Panc1 (cell line): ENCODE measurements at regions not wholly inside any gene's neighbourhood (a gene's known extent, or its start where the extent isn't known, plus 50 kb on each side); places are given as distances from the start of the nearest gene placed in this dataset.
"Not testable (repeated sequence)": the region's sequence is repeated elsewhere in the genome, so short reads cannot be mapped to it uniquely, and the experiment has no call there.

ENCODE experiments used
- ATAC-seq: fragments of 200-7000 bp; cut with Tn5 transposase; 2 replicates; pipeline ENCODE4 v1.9.1; 2020; ENCODE audit warnings: mild to moderate bottlenecking, moderate library complexity
- BruUV-seq: library from RNA; stranded (reverse); fragments of 400-500 nt; replicated peaks from 2 replicates; lab custom pipeline; 2021; lab: Mats Ljungman, UMichigan
- CTCF ChIA-PET: fragments of 300-600 bp; sonication (Branson Sonifier 250); formaldehyde crosslinking; loops from one replicate; lab custom pipeline; 2022; ENCODE audit warnings: antibody characterized with exemption; lab: Charles Lee
- POLR2A ChIA-PET: fragments of 300-600 bp; sonication (Branson Sonifier 250); formaldehyde crosslinking; loops from one replicate; lab custom pipeline; 2022; ENCODE audit warnings: antibody characterized with exemption; lab: Charles Lee
- DNase-seq: peaks from one replicate; pipeline ENCODE4 v3.0.0-alpha.2; 2010; ENCODE audit warnings: low read depth, low spot score
- H3K27ac ChIP-seq: 2 replicates; pipeline ENCODE4 v1.5.1; 2011; ENCODE audit warnings: mild to moderate bottlenecking, low read length, inconsistent platforms
- H3K27me3 ChIP-seq: fragments of 200-500 bp; sonication (Bioruptor generic); 2 replicates; pipeline ENCODE4 v1.6.0; 2014; ENCODE audit warnings: low read length, inconsistent platforms; ENCODE audit not compliant: control insufficient read depth, insufficient read depth
- H3K36me3 ChIP-seq: fragments of 200-500 bp; sonication (Bioruptor generic); 2 replicates; pipeline ENCODE4 v1.5.1; 2014; ENCODE audit warnings: inconsistent platforms, mild to moderate bottlenecking, low read length, moderate library complexity; ENCODE audit not compliant: control insufficient read depth, insufficient read depth
- H3K4me1 ChIP-seq: 2 replicates; pipeline ENCODE4 v1.5.1; 2011; ENCODE audit warnings: inconsistent platforms, mild to moderate bottlenecking, low read length, moderate library complexity; ENCODE audit not compliant: control insufficient read depth, insufficient read depth
- H3K4me3 ChIP-seq, 2 experiments: 2 replicates each; pipeline ENCODE4 v1.5.1; 2011 to 2012; ENCODE audit warnings: low read depth in 2 of 2, low read length in 2 of 2, mild to moderate bottlenecking in 2 of 2, inconsistent platforms in 1 of 2, moderate library complexity in 1 of 2
- H3K9me3 ChIP-seq: fragments of 200-500 bp; sonication (Bioruptor generic); 2 replicates; pipeline ENCODE4 v1.5.1; 2014; ENCODE audit warnings: low read depth, mild to moderate bottlenecking, inconsistent platforms, low read length, moderate library complexity; ENCODE audit not compliant: control insufficient read depth, insufficient read depth
- CTCF ChIP-seq: fragments of 450-650 bp; IDR thresholded peaks from 2 replicates; pipeline ENCODE4 v1.5.1; 2017; ENCODE audit warnings: mild to moderate bottlenecking
- POLR2AphosphoS5 ChIP-seq: IDR thresholded peaks from 2 replicates; pipeline ENCODE4 v1.6.1; 2012; ENCODE audit warnings: mild to moderate bottlenecking, low read depth, low read length, moderate library complexity
- SIN3A ChIP-seq: IDR thresholded peaks from 2 replicates; pipeline ENCODE4 v1.6.1; 2012; ENCODE audit warnings: low read depth, mild to moderate bottlenecking, low read length, moderate library complexity, borderline replicate concordance; ENCODE audit not compliant: insufficient read depth
- TCF7L2 ChIP-seq: IDR thresholded peaks from 2 replicates; pipeline ENCODE4 v1.6.1; 2011; ENCODE audit warnings: mild to moderate bottlenecking, low read depth, low read length, inconsistent platforms
- in situ Hi-C: cut with HindIII; loops from 2 replicates; pipeline ENCODE4 v1.10.0; 2016; ENCODE audit warnings: low sequenced_read_pairs, low pct_unique_long_range_greater_than_20kb
- intact Hi-C: fragments of 100-400 bp; cut with micrococcal nuclease; formaldehyde crosslinking; loops from one replicate; pipeline ENCODE4 v1.10.0; 2022; ENCODE audit not compliant: unreplicated experiment
- TF ChIP-seq, protein P1 (sequence below), 2 experiments: IDR thresholded peaks; 2 replicates each; pipeline ENCODE4 v1.6.1; 2011 to 2012; ENCODE audit warnings: low read depth in 2 of 2, control low read depth in 1 of 2, low read length in 1 of 2, mild to moderate bottlenecking in 1 of 2, moderate library complexity in 1 of 2; ENCODE audit not compliant: insufficient read depth in 1 of 2

GRCh38 chr5:150960791-150961396 is 56.1 kb upstream of the ZNF300 start:
- no peaks in the 10 kb centered on the region for H3K36me3 ChIP-seq
- in situ Hi-C loops, result no loop called here
- CTCF ChIA-PET, result no interaction called here
- peaks cover 39% of the 10 kb centered on the region for H3K9me3 ChIP-seq
- no peaks in the 10 kb centered on the region for H3K4me1 ChIP-seq
- H3K4me3 ChIP-seq, result no peak overlapping the region
- H3K27ac ChIP-seq, result no peak overlapping the region
- no peak for ATAC-seq
- no TSS peak for BruUV-seq
- TF ChIP-seq SIN3A (no peak), CTCF (no peak), TCF7L2 (no peak), POLR2AphosphoS5 (no peak)
- TF ChIP-seq, protein P1, sequence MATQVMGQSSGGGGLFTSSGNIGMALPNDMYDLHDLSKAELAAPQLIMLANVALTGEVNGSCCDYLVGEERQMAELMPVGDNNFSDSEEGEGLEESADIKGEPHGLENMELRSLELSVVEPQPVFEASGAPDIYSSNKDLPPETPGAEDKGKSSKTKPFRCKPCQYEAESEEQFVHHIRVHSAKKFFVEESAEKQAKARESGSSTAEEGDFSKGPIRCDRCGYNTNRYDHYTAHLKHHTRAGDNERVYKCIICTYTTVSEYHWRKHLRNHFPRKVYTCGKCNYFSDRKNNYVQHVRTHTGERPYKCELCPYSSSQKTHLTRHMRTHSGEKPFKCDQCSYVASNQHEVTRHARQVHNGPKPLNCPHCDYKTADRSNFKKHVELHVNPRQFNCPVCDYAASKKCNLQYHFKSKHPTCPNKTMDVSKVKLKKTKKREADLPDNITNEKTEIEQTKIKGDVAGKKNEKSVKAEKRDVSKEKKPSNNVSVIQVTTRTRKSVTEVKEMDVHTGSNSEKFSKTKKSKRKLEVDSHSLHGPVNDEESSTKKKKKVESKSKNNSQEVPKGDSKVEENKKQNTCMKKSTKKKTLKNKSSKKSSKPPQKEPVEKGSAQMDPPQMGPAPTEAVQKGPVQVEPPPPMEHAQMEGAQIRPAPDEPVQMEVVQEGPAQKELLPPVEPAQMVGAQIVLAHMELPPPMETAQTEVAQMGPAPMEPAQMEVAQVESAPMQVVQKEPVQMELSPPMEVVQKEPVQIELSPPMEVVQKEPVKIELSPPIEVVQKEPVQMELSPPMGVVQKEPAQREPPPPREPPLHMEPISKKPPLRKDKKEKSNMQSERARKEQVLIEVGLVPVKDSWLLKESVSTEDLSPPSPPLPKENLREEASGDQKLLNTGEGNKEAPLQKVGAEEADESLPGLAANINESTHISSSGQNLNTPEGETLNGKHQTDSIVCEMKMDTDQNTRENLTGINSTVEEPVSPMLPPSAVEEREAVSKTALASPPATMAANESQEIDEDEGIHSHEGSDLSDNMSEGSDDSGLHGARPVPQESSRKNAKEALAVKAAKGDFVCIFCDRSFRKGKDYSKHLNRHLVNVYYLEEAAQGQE (IDR thresholded peaks at IDR 0.05; ENCODE audit: insufficient read depth in 1 of 2, low read depth in 2 of 2, low read length in 1 of 2), result no peak
- POLR2A ChIA-PET, result interaction anchor here (0.6 kb wide), 1 partner anchor 44 kb away, joined by 7 read pairs; no protein-coding TSS in a partner anchor
- no peak for DNase-seq
- intact Hi-C loops, result no loop called here
- H3K27me3 ChIP-seq, result no peaks in the 10 kb centered on the region

DNA sequence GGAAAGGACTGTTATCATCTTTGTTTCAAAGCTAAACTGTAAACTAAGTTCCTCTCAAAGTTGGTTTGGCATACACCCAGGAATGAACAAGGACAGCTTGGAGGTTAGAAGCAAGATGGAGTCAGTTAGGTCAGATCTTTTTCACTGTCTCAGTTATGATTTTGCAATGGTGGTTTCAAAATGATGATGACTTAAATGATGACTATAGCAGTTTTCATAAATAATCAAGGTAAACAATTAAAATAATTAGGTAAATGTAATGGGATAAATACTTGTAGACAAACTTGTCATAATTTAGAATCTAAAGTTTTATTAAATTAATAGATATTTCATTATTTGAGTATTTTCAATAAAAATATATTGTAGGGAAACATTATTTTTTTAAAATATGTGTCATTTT is 55.5 kb upstream of the ZNF300 start:
- intact Hi-C loops, ATAC-seq, H3K4me3 ChIP-seq, CTCF ChIA-PET, H3K27me3 ChIP-seq, H3K36me3 ChIP-seq, H3K4me1 ChIP-seq, DNase-seq, in situ Hi-C loops, BruUV-seq, H3K27ac ChIP-seq: not testable (repeated sequence)
- H3K9me3 ChIP-seq, result peaks cover 39% of the 10 kb centered on the region
- POLR2A ChIA-PET, result interaction anchor here (0.6 kb wide), 1 partner anchor 43 kb away, joined by 7 read pairs; no protein-coding TSS in a partner anchor
